Activated CD8-positive, alpha-beta T cell treated with anti-CD3 and anti-CD28 coated beads, Interleukin-2, amount 10 ng/mL, durations not matched to agents 7 days and 5 days (primary cell): ENCODE measurements at regions not wholly inside any gene's neighbourhood (a gene's known extent, or its start where the extent isn't known, plus 50 kb on each side); places are given as distances from the start of the nearest gene placed in this dataset.

Experiments
- ATAC-seq: fragments of 150-1000 bp; cut with Tn5 transposase; one replicate; pipeline ENCODE4 v1.10.0; 2021; ENCODE audit warnings: moderate library complexity
- CTCF ChIA-PET: fragments of 350-600 bp; sonication (Branson Sonifier 250); formaldehyde crosslinking; loops from one replicate; lab custom pipeline; 2021; ENCODE audit warnings: antibody characterized with exemption; lab: Charles Lee
- POLR2A ChIA-PET: fragments of 350-600 bp; sonication (Branson Sonifier 250); formaldehyde crosslinking; loops from one replicate; lab custom pipeline; 2021; ENCODE audit warnings: antibody characterized with exemption; lab: Charles Lee
- DNase-seq: peaks from one replicate; pipeline ENCODE4 v3.0.0-alpha.2; 2020
- H3K27ac Mint-ChIP-seq: one replicate; pipeline ENCODE4 v1.8.0; 2021; ENCODE audit warnings: mild to moderate bottlenecking, mixed read lengths
- H3K27me3 Mint-ChIP-seq: one replicate; pipeline ENCODE4 v1.8.0; 2021; ENCODE audit warnings: low read depth, mixed read lengths
- H3K36me3 Mint-ChIP-seq: one replicate; pipeline ENCODE4 v1.8.0; 2021; ENCODE audit warnings: low read depth, mixed read lengths
- H3K4me1 Mint-ChIP-seq: one replicate; pipeline ENCODE4 v1.8.0; 2021; ENCODE audit warnings: low read depth, mixed read lengths
- H3K4me3 Mint-ChIP-seq: one replicate; pipeline ENCODE4 v1.8.0; 2021; ENCODE audit warnings: mild to moderate bottlenecking, mixed read lengths
- H3K9me3 Mint-ChIP-seq: one replicate; pipeline ENCODE4 v1.8.0; 2022; ENCODE audit warnings: mixed read lengths; ENCODE audit not compliant: insufficient read depth

DNA sequence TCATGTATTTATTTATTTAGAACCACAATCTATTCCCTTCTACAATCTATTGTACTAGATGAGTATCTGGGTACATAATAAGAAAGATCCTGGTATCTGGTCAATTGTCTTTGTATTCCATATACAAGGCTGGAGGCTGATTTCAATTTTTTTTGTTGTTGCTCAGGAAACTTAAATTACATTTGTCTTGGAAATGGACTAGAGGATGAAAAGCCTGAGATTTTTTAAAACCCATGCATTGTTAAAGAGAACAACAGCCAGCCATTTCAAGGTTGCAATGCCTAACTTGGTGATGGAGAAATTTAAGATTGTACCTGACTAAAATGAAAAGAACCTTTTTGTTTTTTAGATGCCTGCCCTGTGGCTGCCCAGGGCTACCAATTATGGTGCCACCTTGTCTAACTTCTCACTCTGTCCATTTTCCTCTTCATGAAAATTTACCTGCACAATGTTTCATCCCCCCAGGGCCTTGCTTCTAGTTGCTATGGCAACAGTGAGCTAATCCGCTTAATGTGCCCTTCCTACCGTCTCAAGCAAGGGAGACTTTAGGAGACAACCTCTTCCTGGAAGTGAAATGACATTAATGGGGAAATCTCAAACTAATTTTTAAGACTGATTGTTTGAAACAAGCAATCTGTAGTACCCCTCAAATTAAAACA lies 203.7 kb upstream of the PHYHIPL start:
- Mint-ChIP-seq H3K4me1 (no peaks in the 10 kb centered on the region), H3K27me3 (no peaks in the 10 kb centered on the region), H3K9me3 (no peaks in the 10 kb centered on the region), H3K36me3 (no peaks in the 10 kb centered on the region), H3K27ac (no peak overlapping the region), H3K4me3 (no peak overlapping the region)
- ATAC-seq, result no peak
- POLR2A ChIA-PET, result no interaction called here
- CTCF ChIA-PET, result no interaction called here
- no peak for DNase-seq

DNA sequence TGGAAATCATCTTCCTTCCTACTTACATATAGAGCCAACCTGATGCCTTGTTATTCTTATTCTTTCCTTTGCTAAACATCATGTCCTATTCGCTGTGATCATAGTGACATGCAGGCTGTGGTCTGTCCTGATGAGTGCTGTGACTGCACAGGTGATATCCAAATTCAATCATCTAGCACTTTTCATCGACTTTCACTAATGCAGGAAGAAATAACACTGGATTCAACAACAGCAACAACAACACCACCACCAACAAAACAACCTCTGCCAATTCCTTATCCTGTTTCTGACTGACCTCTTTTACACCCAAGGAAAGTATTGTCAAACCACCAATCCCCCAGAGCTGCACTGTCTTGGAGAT lies 203.2 kb upstream of the PHYHIPL start:
- no peaks in the 10 kb centered on the region for H3K9me3 Mint-ChIP-seq
- no peak for ATAC-seq
- no peak overlapping the region for H3K27ac Mint-ChIP-seq
- POLR2A ChIA-PET, result no interaction called here
- H3K4me3 Mint-ChIP-seq, result no peak overlapping the region
- no peaks in the 10 kb centered on the region for H3K4me1 Mint-ChIP-seq
- CTCF ChIA-PET, result no interaction called here
- H3K36me3 Mint-ChIP-seq, result no peaks in the 10 kb centered on the region
- H3K27me3 Mint-ChIP-seq, result no peaks in the 10 kb centered on the region
- no peak for DNase-seq

DNA sequence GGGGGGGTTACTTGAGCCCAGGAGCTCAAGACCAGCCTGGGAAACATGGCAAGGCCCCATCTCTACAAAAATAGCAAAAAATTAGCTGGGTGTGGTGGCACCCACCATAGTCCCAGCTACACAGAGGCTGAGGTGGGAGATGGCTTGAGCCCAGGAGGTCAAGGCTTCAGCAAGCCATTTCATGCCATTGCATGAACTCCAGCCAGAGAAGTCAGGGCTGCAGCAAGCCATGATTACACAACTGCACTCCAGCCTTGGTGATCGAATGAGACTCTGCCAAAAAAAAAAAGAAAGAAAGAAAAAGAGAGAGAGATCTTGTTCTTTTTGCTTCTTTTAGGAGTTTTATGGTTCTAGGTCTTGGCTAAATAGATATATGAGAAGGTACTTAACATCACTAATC lies 200.2 kb upstream of the PHYHIPL start:
- H3K9me3 Mint-ChIP-seq, result no peaks in the 10 kb centered on the region
- no peak overlapping the region for H3K4me3 Mint-ChIP-seq
- H3K4me1 Mint-ChIP-seq, result no peaks in the 10 kb centered on the region
- H3K27me3 Mint-ChIP-seq, result no peaks in the 10 kb centered on the region
- no peak for ATAC-seq
- CTCF ChIA-PET, result no interaction called here
- H3K27ac Mint-ChIP-seq, result no peak overlapping the region
- DNase-seq, result no peak
- H3K36me3 Mint-ChIP-seq, result no peaks in the 10 kb centered on the region
- POLR2A ChIA-PET, result no interaction called here

DNA sequence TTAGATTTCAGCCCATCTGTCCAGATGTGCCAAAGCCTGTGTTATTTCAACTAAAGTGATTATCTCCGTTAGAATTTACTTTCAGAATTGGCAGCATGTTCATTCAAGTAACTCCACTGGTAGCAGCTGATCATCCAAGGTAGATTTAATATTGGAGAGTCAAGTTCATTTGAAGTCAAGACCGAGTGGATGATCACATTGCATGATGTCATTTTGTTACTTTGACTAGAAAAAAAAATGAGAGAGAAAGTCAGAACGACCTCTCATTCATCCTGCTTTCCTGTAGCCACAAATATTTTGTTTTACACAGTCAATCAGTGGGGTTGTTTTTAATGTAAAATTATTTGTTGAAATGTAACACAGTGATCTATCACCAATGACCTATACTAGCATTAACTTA lies 196.7 kb upstream of the PHYHIPL start:
- ATAC-seq (no peak), DNase-seq (no peak)
- Mint-ChIP-seq H3K27me3 (no peaks in the 10 kb centered on the region), H3K4me1 (no peaks in the 10 kb centered on the region), H3K27ac (no peak overlapping the region), H3K36me3 (no peaks in the 10 kb centered on the region), H3K4me3 (no peak overlapping the region), H3K9me3 (no peaks in the 10 kb centered on the region)
- POLR2A ChIA-PET, result no interaction called here
- CTCF ChIA-PET, result no interaction called here

DNA sequence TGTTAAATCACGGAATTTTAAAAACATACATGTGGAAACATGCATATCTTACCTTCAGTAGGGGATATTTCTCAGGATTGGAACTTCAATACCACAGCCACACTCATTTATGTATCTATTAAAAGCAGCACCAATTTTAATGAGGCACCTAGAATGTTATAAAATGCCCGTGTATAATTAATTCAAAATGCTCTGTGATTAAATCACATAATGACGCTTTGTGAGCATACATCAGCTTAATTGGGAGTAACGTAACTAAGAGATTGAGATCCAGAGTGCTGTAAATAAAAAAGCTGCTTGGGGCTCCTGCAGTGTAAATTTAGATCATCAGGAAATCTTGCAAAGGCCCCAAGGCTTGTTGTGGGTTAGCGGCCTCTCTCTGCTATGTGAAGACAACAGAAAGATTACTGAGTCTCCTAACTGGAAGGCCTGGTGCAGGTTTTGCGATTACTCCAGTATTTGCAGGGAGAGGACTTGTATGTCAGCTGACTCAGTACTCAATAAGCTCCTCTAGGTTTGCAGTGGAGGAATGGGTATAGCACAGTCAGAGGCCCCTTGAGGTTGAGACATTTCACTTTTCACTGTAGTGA lies 195.5 kb upstream of the PHYHIPL start:
- no peak for DNase-seq
- no peak for ATAC-seq
- no peaks in the 10 kb centered on the region for H3K4me1 Mint-ChIP-seq
- no peak overlapping the region for H3K4me3 Mint-ChIP-seq
- ChIA-PET CTCF (no interaction called here), POLR2A (no interaction called here)
- no peaks in the 10 kb centered on the region for H3K27me3 Mint-ChIP-seq
- no peaks in the 10 kb centered on the region for H3K36me3 Mint-ChIP-seq
- H3K9me3 Mint-ChIP-seq, result no peaks in the 10 kb centered on the region
- H3K27ac Mint-ChIP-seq, result no peak overlapping the region

DNA sequence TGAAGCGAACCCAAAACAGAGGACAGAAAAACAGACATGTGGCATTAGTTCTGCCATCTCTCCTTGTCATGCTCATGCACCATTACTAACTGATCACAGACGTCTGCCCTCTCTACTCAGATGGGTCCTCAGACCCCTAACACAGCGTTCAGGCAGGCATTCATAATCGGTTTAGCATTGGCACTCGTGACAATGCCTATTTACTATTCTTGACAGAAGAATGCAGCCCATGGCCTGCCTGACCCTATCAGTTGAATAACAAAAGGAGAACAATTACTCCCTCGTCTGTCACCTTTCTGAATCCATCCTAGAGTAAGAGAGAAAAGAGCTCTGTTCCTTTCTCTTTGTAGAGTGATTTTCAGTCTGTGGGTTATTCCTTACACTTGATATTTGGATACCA lies 194.6 kb upstream of the PHYHIPL start:
- POLR2A ChIA-PET, result no interaction called here
- no peaks in the 10 kb centered on the region for H3K4me1 Mint-ChIP-seq
- no peak overlapping the region for H3K27ac Mint-ChIP-seq
- H3K4me3 Mint-ChIP-seq, result no peak overlapping the region
- no peaks in the 10 kb centered on the region for H3K27me3 Mint-ChIP-seq
- no peaks in the 10 kb centered on the region for H3K9me3 Mint-ChIP-seq
- DNase-seq, result no peak
- H3K36me3 Mint-ChIP-seq, result no peaks in the 10 kb centered on the region
- CTCF ChIA-PET, result no interaction called here
- ATAC-seq, result no peak

DNA sequence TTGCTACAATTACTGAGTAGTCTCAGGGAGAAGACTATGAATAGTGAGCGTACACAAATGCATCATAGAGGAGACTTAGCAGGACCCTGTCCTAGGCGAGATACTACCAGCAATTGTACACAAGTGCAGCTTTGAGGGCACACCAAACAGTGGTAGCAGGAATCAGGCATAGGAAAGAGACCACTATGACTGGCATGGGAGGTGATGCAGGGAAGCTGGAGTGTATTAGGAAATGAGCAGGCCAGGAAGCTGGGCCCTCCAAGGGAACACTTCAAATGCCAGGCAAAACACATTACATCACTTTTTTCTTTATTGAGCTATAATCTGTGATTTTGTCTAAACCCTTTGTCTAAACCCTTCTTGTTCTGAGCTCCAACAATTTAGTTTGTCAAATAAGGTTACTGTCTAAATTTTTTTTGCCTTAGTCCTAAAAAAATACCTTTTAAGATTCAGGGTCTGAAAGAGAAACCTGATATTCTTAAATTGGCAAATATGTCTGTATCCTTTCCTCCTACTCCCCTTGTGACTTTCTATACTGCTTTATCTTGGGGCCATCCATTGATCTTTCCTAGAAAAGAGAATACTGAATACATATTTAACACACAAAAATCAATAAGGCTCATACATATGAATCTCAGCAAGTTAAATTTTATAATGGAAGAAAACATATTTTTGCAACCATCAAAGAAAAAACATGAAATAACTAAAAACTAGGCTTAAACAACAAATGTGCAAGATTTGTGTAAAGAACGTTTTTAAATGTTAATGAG lies 193.8 kb upstream of the PHYHIPL start:
- H3K4me3 Mint-ChIP-seq, result no peak overlapping the region
- no peak overlapping the region for H3K27ac Mint-ChIP-seq
- H3K27me3 Mint-ChIP-seq, result no peaks in the 10 kb centered on the region
- POLR2A ChIA-PET, result no interaction called here
- no peak for ATAC-seq
- no peaks in the 10 kb centered on the region for H3K9me3 Mint-ChIP-seq
- H3K4me1 Mint-ChIP-seq, result no peaks in the 10 kb centered on the region
- H3K36me3 Mint-ChIP-seq, result no peaks in the 10 kb centered on the region
- no peak for DNase-seq
- CTCF ChIA-PET, result no interaction called here

DNA sequence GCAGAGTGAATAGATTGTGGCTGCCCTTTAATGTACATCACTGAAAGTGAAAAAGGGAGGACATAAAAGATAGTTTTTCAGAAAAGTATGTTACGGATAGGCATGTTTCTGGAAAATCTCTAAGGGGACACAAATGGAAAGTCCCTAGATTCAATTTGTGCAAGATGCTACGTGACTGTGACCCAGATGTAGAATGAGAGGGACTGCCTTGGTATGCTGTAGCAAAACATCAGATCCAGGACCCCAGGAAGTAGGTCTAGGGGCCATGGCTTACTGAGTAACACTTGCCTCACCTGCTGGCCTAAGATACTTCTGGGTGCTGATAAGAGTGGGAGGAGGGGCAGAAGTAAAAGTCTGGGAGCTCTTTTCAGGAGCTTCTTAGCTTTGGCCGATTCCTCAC lies 191.2 kb upstream of the PHYHIPL start:
- DNase-seq (no peak), ATAC-seq (no peak)
- no peaks in the 10 kb centered on the region for H3K4me1 Mint-ChIP-seq
- CTCF ChIA-PET, result interaction anchor here (1.0 kb wide), 1 partner anchor 33 kb away, joined by 3 read pairs; no protein-coding TSS in a partner anchor
- POLR2A ChIA-PET, result no interaction called here
- no peaks in the 10 kb centered on the region for H3K9me3 Mint-ChIP-seq
- H3K27ac Mint-ChIP-seq, result no peak overlapping the region
- no peaks in the 10 kb centered on the region for H3K27me3 Mint-ChIP-seq
- H3K4me3 Mint-ChIP-seq, result no peak overlapping the region
- no peaks in the 10 kb centered on the region for H3K36me3 Mint-ChIP-seq

DNA sequence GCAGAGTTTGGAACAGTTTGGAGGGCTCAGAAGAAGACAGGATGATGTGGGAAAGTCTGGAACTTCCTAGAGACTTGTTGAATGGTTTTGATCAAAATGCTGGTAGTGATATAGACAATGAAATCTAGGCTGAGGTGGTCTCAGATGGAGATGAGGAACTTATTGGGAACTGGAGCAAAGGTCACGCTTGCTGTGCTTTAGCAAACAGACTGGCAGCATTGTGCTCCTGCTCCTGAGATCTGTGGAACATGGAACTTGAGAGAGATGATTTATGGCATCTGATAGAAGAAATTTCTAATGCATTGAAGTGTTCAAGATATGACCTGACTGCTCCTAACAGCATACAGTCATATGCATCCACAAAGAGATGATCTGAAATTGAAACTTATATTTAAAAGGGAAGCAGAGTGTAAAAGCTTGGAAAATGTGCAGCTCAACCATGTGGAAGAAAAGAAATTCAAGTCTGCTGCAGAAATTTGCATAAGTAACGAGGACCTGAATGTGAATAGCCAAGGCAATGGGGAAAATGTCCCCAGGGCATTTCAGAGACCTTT lies 186.9 kb upstream of the PHYHIPL start:
- no peak overlapping the region for H3K4me3 Mint-ChIP-seq
- no peaks in the 10 kb centered on the region for H3K36me3 Mint-ChIP-seq
- DNase-seq, result no peak
- no peaks in the 10 kb centered on the region for H3K4me1 Mint-ChIP-seq
- CTCF ChIA-PET, result no interaction called here
- H3K27me3 Mint-ChIP-seq, result no peaks in the 10 kb centered on the region
- no peaks in the 10 kb centered on the region for H3K9me3 Mint-ChIP-seq
- POLR2A ChIA-PET, result no interaction called here
- no peak overlapping the region for H3K27ac Mint-ChIP-seq
- ATAC-seq, result no peak

DNA sequence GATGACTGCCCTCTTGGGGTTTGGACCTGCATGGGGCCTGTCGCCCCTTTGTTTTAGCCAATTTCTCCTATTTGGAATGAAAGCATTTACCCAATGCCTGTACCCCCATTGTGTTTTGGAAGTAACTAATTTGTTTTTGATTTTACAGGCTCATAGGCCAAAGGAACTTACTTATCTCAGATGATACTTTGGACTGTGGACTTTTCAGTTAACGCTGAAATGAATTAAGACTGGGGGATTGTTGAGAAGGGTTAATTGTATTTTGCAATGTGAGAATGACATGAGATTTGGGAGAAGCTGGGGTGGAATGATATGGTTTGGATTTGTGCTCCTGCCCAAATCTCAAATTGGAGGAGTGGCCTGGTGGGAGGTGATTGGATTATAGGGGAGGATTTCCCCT lies 185.8 kb upstream of the PHYHIPL start:
- ATAC-seq (no peak), DNase-seq (no peak)
- H3K9me3 Mint-ChIP-seq, result no peaks in the 10 kb centered on the region
- no peak overlapping the region for H3K27ac Mint-ChIP-seq
- ChIA-PET POLR2A (interaction anchor here (0.5 to 0.6 kb wide), 2 partner anchors 23 to 30 kb away, joined by 3 read pairs; no protein-coding TSS in a partner anchor), CTCF (no interaction called here)
- H3K4me3 Mint-ChIP-seq, result no peak overlapping the region
- H3K4me1 Mint-ChIP-seq, result no peaks in the 10 kb centered on the region
- no peaks in the 10 kb centered on the region for H3K27me3 Mint-ChIP-seq
- no peaks in the 10 kb centered on the region for H3K36me3 Mint-ChIP-seq

DNA sequence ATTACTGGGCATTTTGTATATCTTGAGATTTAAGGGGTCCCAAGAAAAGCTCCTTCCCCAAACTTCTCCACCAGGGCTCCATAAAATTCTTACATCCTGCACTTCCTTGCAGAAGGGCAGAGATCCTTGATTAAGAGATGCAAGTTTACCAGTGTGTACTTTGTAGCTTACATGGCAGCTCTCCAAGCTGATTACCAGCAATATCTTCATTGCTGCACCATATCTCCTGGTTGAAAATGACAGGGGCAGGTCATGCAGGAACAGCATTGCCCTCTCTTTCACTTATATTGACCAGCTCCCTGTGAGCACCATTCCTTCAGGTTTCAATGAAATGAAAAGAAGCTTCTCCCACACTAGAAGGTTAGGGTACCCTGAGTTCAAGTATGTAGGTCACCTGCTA lies 184.6 kb upstream of the PHYHIPL start:
- ChIA-PET CTCF (no interaction called here), POLR2A (no interaction called here)
- H3K4me1 Mint-ChIP-seq, result no peaks in the 10 kb centered on the region
- no peaks in the 10 kb centered on the region for H3K36me3 Mint-ChIP-seq
- H3K27ac Mint-ChIP-seq, result no peak overlapping the region
- H3K9me3 Mint-ChIP-seq, result no peaks in the 10 kb centered on the region
- no peak overlapping the region for H3K4me3 Mint-ChIP-seq
- DNase-seq (no peak), ATAC-seq (no peak)
- no peaks in the 10 kb centered on the region for H3K27me3 Mint-ChIP-seq

DNA sequence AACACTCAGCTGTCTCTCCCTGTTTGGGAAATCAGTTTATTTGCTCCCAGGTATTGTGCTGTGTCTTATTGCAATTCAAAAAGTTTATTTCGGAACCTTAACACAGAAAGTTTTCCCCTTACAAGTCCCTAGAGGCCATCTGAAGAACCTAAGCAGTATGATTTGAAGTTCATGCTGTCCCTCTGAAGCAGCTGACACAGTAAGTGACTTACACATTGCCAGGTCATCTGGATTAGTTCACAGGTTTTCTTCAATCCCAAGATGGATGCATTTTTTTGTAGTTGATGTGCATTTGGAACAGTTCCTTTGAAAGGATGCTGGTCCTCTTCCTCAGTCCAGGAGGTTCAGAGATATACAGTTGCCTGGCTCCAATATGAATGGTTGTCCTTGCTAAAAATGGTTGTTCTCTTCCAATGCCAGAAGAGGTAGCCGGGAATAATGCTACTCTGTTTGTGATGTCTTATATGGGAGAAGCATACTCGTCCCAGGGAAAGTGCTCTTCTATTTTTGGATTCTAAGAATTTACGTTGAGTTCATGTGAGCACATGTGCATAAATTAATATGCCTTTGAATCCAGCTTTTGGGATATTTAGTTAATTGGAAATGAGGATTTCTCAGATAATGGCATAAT lies 183.5 kb upstream of the PHYHIPL start:
- DNase-seq (no peak), ATAC-seq (no peak)
- Mint-ChIP-seq H3K4me1 (no peaks in the 10 kb centered on the region), H3K4me3 (no peak overlapping the region), H3K27me3 (no peaks in the 10 kb centered on the region), H3K9me3 (no peaks in the 10 kb centered on the region), H3K27ac (no peak overlapping the region), H3K36me3 (no peaks in the 10 kb centered on the region)
- CTCF ChIA-PET, result no interaction called here
- POLR2A ChIA-PET, result interaction anchor here (0.6 kb wide), 1 partner anchor 1161 kb away, joined by 3 read pairs; no protein-coding TSS in a partner anchor
